H1 (cell line): ENCODE measurements at regions not wholly inside any gene's neighbourhood (a gene's known extent, or its start where the extent isn't known, plus 50 kb on each side); places are given as distances from the start of the nearest gene placed in this dataset.

Source experiments
- CTCF ChIA-PET: fragments of 300-600 bp; sonication (Branson Sonifier 250); formaldehyde crosslinking; loops from one replicate; lab custom pipeline; 2021; ENCODE audit not compliant: partially characterized antibody; lab: Charles Lee
- POLR2A ChIA-PET: fragments of 300-600 bp; sonication (Branson Sonifier 250); formaldehyde crosslinking; loops from one replicate; lab custom pipeline; 2021; ENCODE audit warnings: inconsistent platforms; ENCODE audit not compliant: partially characterized antibody; lab: Charles Lee
- DNase-seq, 2 experiments: peaks; one replicate each; pipeline versions ENCODE4 v3.0.0 to v3.0.0-alpha.2; 2010 to 2022; ENCODE audit warnings: low spot score in 2 of 2, low read depth in 1 of 2, mixed read lengths in 1 of 2
- FAIRE-seq: peaks from 2 replicates; lab custom pipeline; 2011; peaks lifted over from hg19 to GRCh38; lab: Jason Lieb, UNC
- H2AFZ ChIP-seq: 2 replicates; pipeline ENCODE4 v1.8.1; 2012; ENCODE audit warnings: low read length, inconsistent platforms
- H2AK5ac ChIP-seq: 2 replicates; pipeline ENCODE4 v1.6.1; 2013; ENCODE audit warnings: low read depth, low read length
- H2BK120ac ChIP-seq: replicated peaks from 2 replicates; pipeline ENCODE3; 2013; ENCODE audit warnings: low read depth, low read length, inconsistent platforms
- H2BK12ac ChIP-seq: 2 replicates; pipeline ENCODE4 v1.6.1; 2013; ENCODE audit warnings: low read depth, low read length
- H2BK15ac ChIP-seq: 2 replicates; pipeline ENCODE4 v1.6.1; 2013; ENCODE audit warnings: low read length
- H2BK20ac ChIP-seq: 2 replicates; pipeline ENCODE4 v1.6.1; 2013; ENCODE audit warnings: low read length
- H2BK5ac ChIP-seq: 2 replicates; pipeline ENCODE4 v1.6.1; 2013; ENCODE audit warnings: low read depth, low read length
- H3K14ac ChIP-seq: 2 replicates; pipeline ENCODE4 v1.6.1; 2013; ENCODE audit warnings: inconsistent platforms; ENCODE audit not compliant: insufficient read length
- H3K18ac ChIP-seq: 2 replicates; pipeline ENCODE4 v1.6.1; 2013; ENCODE audit warnings: low read length; ENCODE audit errors: extremely low read depth
- H3K23ac ChIP-seq: 2 replicates; pipeline ENCODE4 v1.6.1; 2013; ENCODE audit warnings: inconsistent platforms; ENCODE audit not compliant: insufficient read length
- H3K23me2 ChIP-seq: 2 replicates; pipeline ENCODE4 v1.6.1; 2013; ENCODE audit warnings: low read depth, low read length
- H3K27ac ChIP-seq: 2 replicates; pipeline ENCODE4 v1.6.1; 2011; ENCODE audit warnings: low read depth, low read length, inconsistent platforms
- H3K27me3 ChIP-seq, 4 experiments: replicated peaks in 1 of 4; 1 replicate in 1 of 4; 2 replicates in 3 of 4; pipeline versions ENCODE4 v1.6.1 to v1.8.1; 2011 to 2013; ENCODE audit warnings: low read length in 3 of 4, mild to moderate bottlenecking in 3 of 4, inconsistent platforms in 2 of 4, mixed read lengths in 2 of 4, moderate library complexity in 1 of 4; ENCODE audit not compliant: control insufficient read depth in 3 of 4, insufficient read depth in 3 of 4; ENCODE audit errors: extremely low read depth in 1 of 4
- H3K36me3 ChIP-seq, 4 experiments: 2 replicates each; pipeline versions ENCODE4 v1.6.1 to v1.8.1; 2011 to 2013; ENCODE audit warnings: mild to moderate bottlenecking in 4 of 4, low read length in 3 of 4, moderate library complexity in 2 of 4, control low read depth in 1 of 4, inconsistent platforms in 1 of 4; ENCODE audit not compliant: insufficient read depth in 4 of 4, control insufficient read depth in 2 of 4
- H3K4ac ChIP-seq: replicated peaks from 2 replicates; pipeline ENCODE3; 2013; ENCODE audit warnings: low read length, low read depth, mixed read lengths, inconsistent platforms; ENCODE audit not compliant: insufficient read length
- H3K4me1 ChIP-seq, 4 experiments: replicated peaks in 1 of 4; 1 replicate in 1 of 4; 2 replicates in 3 of 4; pipeline versions ENCODE4 v1.6.1 to v1.8.1; 2011 to 2013; ENCODE audit warnings: low read length in 3 of 4, inconsistent platforms in 2 of 4, mixed read lengths in 1 of 4; ENCODE audit not compliant: insufficient read depth in 4 of 4, control insufficient read depth in 3 of 4
- H3K4me2 ChIP-seq, 2 experiments: 2 replicates each; pipeline versions ENCODE4 v1.6.1 to v1.8.1; 2011 to 2013; ENCODE audit warnings: low read depth in 2 of 2, low read length in 2 of 2, control low read depth in 1 of 2, inconsistent platforms in 1 of 2, mild to moderate bottlenecking in 1 of 2; ENCODE audit not compliant: insufficient read depth in 1 of 2
- H3K4me3 ChIP-seq, 4 experiments: fragments of 200-600, 300-600 bp in 1 of 4; sonication (generic), shearing (Covaris generic), sonication (Bioruptor Twin) in 1 of 4; 2 replicates each; pipeline versions ENCODE4 v1.5.1 to v1.8.1; 2011 to 2016; ENCODE audit warnings: low read length in 4 of 4, low read depth in 3 of 4, control low read depth in 2 of 4, inconsistent platforms in 2 of 4, mild to moderate bottlenecking in 2 of 4, mixed read lengths in 1 of 4, moderate library complexity in 1 of 4; ENCODE audit not compliant: insufficient read depth in 2 of 4; ENCODE audit errors: extremely low read depth in 1 of 4
- H3K56ac ChIP-seq: replicated peaks from 2 replicates; pipeline ENCODE3; 2013; ENCODE audit warnings: low read depth, mild to moderate bottlenecking, mixed read lengths, low read length, inconsistent platforms; ENCODE audit not compliant: insufficient read length
- H3K79me1 ChIP-seq: 2 replicates; pipeline ENCODE4 v1.6.1; 2013; ENCODE audit warnings: low read depth, low read length, control low read depth
- H3K79me2 ChIP-seq, 2 experiments: 2 replicates each; pipeline versions ENCODE4 v1.6.1 to v1.8.1; 2012 to 2013; ENCODE audit warnings: low read length in 2 of 2, mild to moderate bottlenecking in 2 of 2, inconsistent platforms in 1 of 2; ENCODE audit not compliant: insufficient read depth in 2 of 2, control insufficient read depth in 1 of 2
- H3K9ac ChIP-seq, 4 experiments: replicated peaks in 1 of 4; 1 replicate in 1 of 4; 2 replicates in 3 of 4; pipeline versions ENCODE4 v1.6.1 to v1.8.1; 2011 to 2013; ENCODE audit warnings: low read depth in 3 of 4, low read length in 3 of 4, control low read depth in 2 of 4, mild to moderate bottlenecking in 2 of 4, moderate library complexity in 2 of 4, inconsistent platforms in 1 of 4; ENCODE audit errors: extremely low read depth in 1 of 4
- H3K9me3 ChIP-seq, 2 experiments: 2 replicates each; pipeline versions ENCODE4 v1.6.1 to v1.8.1; 2012 to 2013; ENCODE audit warnings: mild to moderate bottlenecking in 2 of 2, moderate library complexity in 2 of 2, control low read depth in 1 of 2, inconsistent platforms in 1 of 2, low read depth in 1 of 2, low read length in 1 of 2, mixed read lengths in 1 of 2; ENCODE audit not compliant: insufficient read depth in 2 of 2
- H4K20me1 ChIP-seq, 2 experiments: replicated peaks in 1 of 2; 2 replicates each; pipeline versions ENCODE3 to v1.8.1; 2011 to 2013; ENCODE audit warnings: inconsistent platforms in 2 of 2, low read length in 2 of 2, mild to moderate bottlenecking in 1 of 2; ENCODE audit not compliant: insufficient read depth in 2 of 2, control insufficient read depth in 1 of 2
- H4K5ac ChIP-seq: 2 replicates; pipeline ENCODE4 v1.6.1; 2013; ENCODE audit warnings: low read length, low read depth, mixed read lengths, inconsistent platforms; ENCODE audit not compliant: insufficient read length
- H4K8ac ChIP-seq: 2 replicates; pipeline ENCODE4 v1.8.0; 2013; ENCODE audit warnings: mild to moderate bottlenecking, moderate library complexity, low read length, inconsistent platforms; ENCODE audit not compliant: insufficient read depth; ENCODE audit errors: extremely low read depth
- H4K91ac ChIP-seq: replicated peaks from 2 replicates; pipeline ENCODE3; 2013; ENCODE audit warnings: low read length, mixed read lengths, inconsistent platforms; ENCODE audit not compliant: insufficient read length
- BACH1 ChIP-seq: IDR thresholded peaks from 2 replicates; pipeline ENCODE4 v1.6.1; 2012; ENCODE audit warnings: low read length, improper control_type of control experiment
- BCL11A ChIP-seq, 2 experiments: IDR thresholded peaks; one replicate each; pipeline ENCODE4 v1.6.1; 2011; ENCODE audit warnings: low read depth in 2 of 2, low read length in 2 of 2, mild to moderate bottlenecking in 2 of 2
- CTBP2 ChIP-seq: IDR thresholded peaks from 2 replicates; pipeline ENCODE4 v1.7.0; 2011; ENCODE audit warnings: borderline replicate concordance, mild to moderate bottlenecking, moderate library complexity, mixed read lengths, low read length; ENCODE audit not compliant: insufficient read depth, insufficient read length
- EZH2 ChIP-seq: fragments of 200-600 bp; sonication (generic); IDR thresholded peaks from 2 replicates; pipeline ENCODE4 v1.7.1; 2012; ENCODE audit warnings: low read depth, mild to moderate bottlenecking, moderate library complexity, low read length, inconsistent platforms; ENCODE audit not compliant: severe bottlenecking
- FOSL1 ChIP-seq: IDR thresholded peaks from 2 replicates; pipeline ENCODE4 v1.6.1; 2011; ENCODE audit warnings: mild to moderate bottlenecking, low read depth, low read length, moderate library complexity; ENCODE audit not compliant: insufficient read depth
- MAX ChIP-seq: IDR thresholded peaks from 2 replicates; pipeline ENCODE4 v1.6.1; 2012; ENCODE audit warnings: inconsistent platforms
- RNF2 ChIP-seq: fragments of 200-900, 300-1000 bp; sonication (generic); IDR thresholded peaks from 2 replicates; pipeline ENCODE4 v1.7.1; 2016; ENCODE audit warnings: borderline replicate concordance, low read depth, mild to moderate bottlenecking, antibody characterized with exemption, low read length; ENCODE audit not compliant: poor library complexity, severe bottlenecking; ENCODE audit errors: missing control alignments
- RXRA ChIP-seq: IDR thresholded peaks from 2 replicates; pipeline ENCODE4 v1.6.1; 2011; ENCODE audit warnings: low read depth, mild to moderate bottlenecking, low read length, moderate library complexity; ENCODE audit not compliant: insufficient read depth
- SIN3A ChIP-seq, 2 experiments: IDR thresholded peaks in 1 of 2; conservative IDR thresholded peaks in 1 of 2; 2 replicates each; pipeline ENCODE4 v1.6.1; 2011 to 2012; ENCODE audit warnings: low read length in 2 of 2, improper control_type of control experiment in 1 of 2, low read depth in 1 of 2, mild to moderate bottlenecking in 1 of 2
- SRF ChIP-seq: IDR thresholded peaks from 2 replicates; pipeline ENCODE4 v1.6.1; 2011; ENCODE audit warnings: mild to moderate bottlenecking, low read depth, low read length, moderate library complexity
- TAF1 ChIP-seq: IDR thresholded peaks from 2 replicates; pipeline ENCODE4 v1.6.1; 2011; ENCODE audit warnings: mild to moderate bottlenecking, low read depth, low read length
- TBP ChIP-seq: IDR thresholded peaks from 2 replicates; pipeline ENCODE4 v1.6.1; 2011; ENCODE audit warnings: low read depth, low read length, improper control_type of control experiment
- TCF12 ChIP-seq: IDR thresholded peaks from 2 replicates; pipeline ENCODE4 v1.6.1; 2011; ENCODE audit warnings: low read depth, mild to moderate bottlenecking, low read length
- ZNF274 ChIP-seq: IDR thresholded peaks from 2 replicates; pipeline ENCODE4 v1.7.0; 2012; ENCODE audit warnings: low read length, borderline replicate concordance; ENCODE audit errors: extremely low read depth
- WGBS, 2 experiments: shearing (Covaris generic) in 1 of 2; methylation state at CpG; one replicate each; pipeline versions ENCODE4 v1.1.6 to v1.1.7; 2013 to 2015; ENCODE audit warnings: low lambda C conversion rate in 2 of 2, mixed read lengths in 2 of 2, inconsistent platforms in 1 of 2, low coverage in 1 of 2, missing lambda C conversion rate in 1 of 2; ENCODE audit not compliant: insufficient replicate concordance in 2 of 2, insufficient coverage in 1 of 2, insufficient read length in 1 of 2; ENCODE audit errors: extremely low coverage in 1 of 2, missing lambda C conversion rate in 1 of 2; 5-methylcytosine and 5-hydroxymethylcytosine counted together

- no peak overlapping the region for H3K27ac ChIP-seq
- no peaks in the 10 kb centered on the region for H4K20me1 ChIP-seq
- no peak overlapping the region for H3K18ac ChIP-seq
- H2BK20ac ChIP-seq, result no peak overlapping the region
- H3K9ac ChIP-seq, result no peak overlapping the region
- 0 out of 4 replicates have a peak, but pooled peaks cover 0 to 5% of the 10 kb centered on the region in 2 experiments for H3K9me3 ChIP-seq
- H2BK12ac ChIP-seq, result no peak overlapping the region
- H2AK5ac ChIP-seq, result no peak overlapping the region
- DNase-seq (no peak), FAIRE-seq (no peak)
- H4K8ac ChIP-seq, result no peak overlapping the region
- no peak overlapping the region for H3K23ac ChIP-seq
- no peaks in the 10 kb centered on the region for H3K4me1 ChIP-seq
- no peak overlapping the region for H2BK15ac ChIP-seq
- H2AFZ ChIP-seq, result no peak overlapping the region
- H3K56ac ChIP-seq, result no peak overlapping the region
- POLR2A ChIA-PET, result no interaction called here
- no peaks in the 10 kb centered on the region for H3K79me1 ChIP-seq
- H3K14ac ChIP-seq, result no peak overlapping the region
- no peak overlapping the region for H4K91ac ChIP-seq
- H3K79me2 ChIP-seq, result no peaks in the 10 kb centered on the region
- H3K4me3 ChIP-seq, result no peak overlapping the region
- CTCF ChIA-PET, result no interaction called here
- WGBS, 2 experiments, result 94% methylated on average over 2 of the region's 2 CpGs; no CpG with 5 or more reads in 1 of the 2 experiments
- no peaks in the 10 kb centered on the region for H3K36me3 ChIP-seq
- H2BK5ac ChIP-seq, result no peak overlapping the region
- H4K5ac ChIP-seq, result no peak overlapping the region
- H3K4ac ChIP-seq, result no peak overlapping the region
- peaks cover 0 to 1% (median 0%) of the 10 kb centered on the region in 4 experiments; a peak in 1 of 7 replicates for H3K27me3 ChIP-seq
- no peak overlapping the region for H2BK120ac ChIP-seq
- no peaks in the 10 kb centered on the region for H3K23me2 ChIP-seq
- H3K4me2 ChIP-seq, result no peak overlapping the region
- TF ChIP-seq TBP (no peak), BCL11A (IDR thresholded peaks at IDR 0.05; ENCODE audit: low read depth in 2 of 2, low read length in 2 of 2) (no peak), MAX (no peak), RXRA (no peak), CTBP2 (no peak), BACH1 (no peak), SRF (no peak), TCF12 (no peak), TAF1 (no peak), RNF2 (no peak), FOSL1 (no peak), EZH2 (no peak), ZNF274 (no peak), SIN3A (conservative IDR thresholded peaks at IDR 0.05 in 1 of 2, IDR thresholded peaks at IDR 0.05 in 1 of 2; ENCODE audit: low read depth in 1 of 2, low read length in 2 of 2) (no peak)
These were observed 263.5 kb upstream of the DKK2 start for GRCh38 chr4:107299646-107300045.
